ENCODE measurements at regions not wholly inside any gene's neighbourhood (a gene's known extent, or its start where the extent isn't known, plus 50 kb on each side); places are given as distances from the start of the nearest gene placed in this dataset.
"Not testable (repeated sequence)": the region's sequence is repeated elsewhere in the genome, so short reads cannot be mapped to it uniquely, and the experiment has no call there.

GRCh38 chr16:90175610-90176009 lies 98.5 kb upstream of the PRDM7 start:
- not testable (repeated sequence) for TF ChIP-seq CTCF, POLR2A (IDR thresholded peaks at IDR 0.05)
